ENCODE measurements at regions not wholly inside any gene's neighbourhood (a gene's known extent, or its start where the extent isn't known, plus 50 kb on each side); places are given as distances from the start of the nearest gene placed in this dataset.
"Not testable (repeated sequence)": the region's sequence is repeated elsewhere in the genome, so short reads cannot be mapped to it uniquely, and the experiment has no call there.

DNA sequence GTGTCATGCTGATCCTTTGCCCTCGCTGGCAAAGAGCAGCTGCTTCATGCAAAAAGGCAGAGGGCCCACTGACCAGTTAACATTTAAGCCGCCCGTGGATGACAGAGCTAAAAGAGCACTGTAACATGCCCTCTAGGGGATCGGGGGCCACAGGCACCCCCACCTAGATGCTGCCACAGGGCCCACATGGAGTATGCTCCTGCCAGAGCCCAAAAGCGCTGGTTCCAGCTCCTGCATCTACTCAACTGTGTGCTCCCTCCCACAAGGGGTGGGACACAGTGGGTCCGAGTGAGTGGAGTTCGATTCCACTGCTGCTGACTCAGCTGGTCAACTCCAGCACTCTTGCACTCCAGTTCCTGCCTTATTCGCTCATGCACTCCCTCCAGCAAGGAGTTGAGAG lies 199.8 kb upstream of the CNTNAP2 start:
- no peak for DNase-seq

DNA sequence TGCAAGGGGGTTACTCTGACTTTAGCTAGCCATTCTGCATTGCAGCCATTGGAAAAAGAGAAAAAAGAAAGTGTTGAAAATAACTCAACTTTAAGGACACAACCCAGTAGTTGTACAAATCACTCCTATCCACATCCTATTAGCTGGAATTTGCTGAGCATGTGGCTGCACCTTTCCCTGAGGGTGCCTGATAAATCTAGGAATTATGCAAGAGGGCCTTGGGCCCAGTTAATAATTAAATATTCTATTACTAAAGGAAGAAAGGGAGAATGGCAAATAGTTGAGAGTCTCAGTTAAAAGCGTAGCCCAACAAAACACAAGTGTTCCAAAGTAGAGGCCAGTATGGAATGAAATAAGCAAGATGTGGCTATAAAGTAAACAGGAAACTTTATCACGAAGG lies 200.9 kb upstream of the CNTNAP2 start:
- no peak for DNase-seq

DNA sequence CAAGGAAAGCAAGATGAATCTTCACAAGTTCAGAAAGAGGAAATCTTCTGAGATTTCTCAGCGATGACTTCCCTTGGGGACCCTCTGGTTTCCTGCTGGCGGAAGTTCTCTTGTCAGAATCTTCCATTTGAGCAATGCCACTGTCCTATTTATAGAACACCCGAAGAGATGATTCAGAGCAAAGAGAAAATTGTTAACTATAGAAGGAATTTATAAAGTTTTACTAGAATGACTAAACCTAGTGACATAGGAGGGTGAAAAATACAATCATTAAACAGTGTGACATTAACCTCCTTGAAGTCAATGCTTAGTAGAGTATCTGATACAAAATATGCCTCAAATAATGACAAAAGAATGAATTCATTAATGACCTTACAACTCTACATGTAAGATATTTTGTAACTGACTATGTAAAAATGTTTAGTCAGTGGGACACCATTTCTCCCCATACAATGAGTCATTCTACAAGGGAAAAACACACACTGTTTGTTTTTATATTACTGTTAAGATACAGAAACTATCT lies 206.5 kb upstream of the CNTNAP2 start:
- no peak for DNase-seq

DNA sequence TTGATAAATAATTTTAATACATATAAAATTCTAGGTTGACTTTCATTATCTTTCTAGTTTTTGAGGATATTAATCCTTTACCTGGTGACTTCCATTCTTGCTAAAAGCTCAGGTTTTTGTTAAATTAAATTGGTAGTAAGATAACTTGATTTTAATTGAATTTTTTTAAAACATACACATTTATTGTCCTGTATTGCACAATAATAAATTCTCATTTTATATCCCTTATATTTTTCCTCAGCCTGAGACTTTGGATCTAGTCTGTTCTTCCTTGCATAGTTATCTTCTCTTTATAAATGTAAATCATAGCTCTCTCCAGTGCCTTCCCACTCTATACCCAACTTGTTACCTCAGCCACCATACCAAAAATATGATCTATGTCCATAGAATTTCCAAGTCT lies 212.9 kb upstream of the CNTNAP2 start:
- DNase-seq: no peak

DNA sequence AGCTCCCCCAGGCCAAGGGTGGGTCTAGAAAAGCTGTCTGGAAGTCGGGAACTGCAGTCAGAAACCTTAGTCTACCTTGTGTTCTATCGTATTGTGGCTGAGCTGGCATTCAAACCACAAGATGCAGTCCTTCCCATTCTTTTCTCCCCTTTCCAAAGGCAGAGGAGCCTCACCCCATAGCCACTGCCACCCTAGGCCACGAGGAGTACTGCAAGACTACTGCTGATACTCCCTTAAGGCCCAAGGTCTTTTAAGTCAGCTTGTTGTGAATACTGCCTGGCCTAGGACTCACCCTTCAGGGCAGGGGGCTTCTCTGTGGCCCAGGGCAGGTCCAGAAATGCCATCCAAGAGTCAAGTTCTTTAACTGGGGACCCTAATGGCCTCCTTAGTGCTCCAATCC lies 214.5 kb upstream of the CNTNAP2 start:
- no peak for DNase-seq

DNA sequence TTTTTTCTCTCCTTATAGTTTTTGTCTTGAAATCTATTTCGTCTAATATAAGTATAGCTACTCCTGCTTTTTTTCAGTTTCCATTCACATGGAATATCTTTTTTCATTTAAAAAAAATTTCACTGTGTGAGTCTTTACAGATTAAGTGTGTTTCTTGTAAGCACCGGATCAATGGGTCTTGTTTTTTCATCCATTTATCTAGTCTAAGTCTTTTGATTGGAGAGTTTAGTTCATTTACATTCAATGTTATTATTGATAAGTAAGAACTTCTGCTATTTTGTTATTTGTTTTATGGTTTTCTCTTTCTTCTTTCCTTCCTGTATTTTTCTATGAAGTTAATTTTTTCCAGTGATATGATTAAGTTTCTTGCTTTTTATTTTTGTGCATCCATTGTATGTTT lies 216.7 kb upstream of the CNTNAP2 start:
- no peak for DNase-seq

DNA sequence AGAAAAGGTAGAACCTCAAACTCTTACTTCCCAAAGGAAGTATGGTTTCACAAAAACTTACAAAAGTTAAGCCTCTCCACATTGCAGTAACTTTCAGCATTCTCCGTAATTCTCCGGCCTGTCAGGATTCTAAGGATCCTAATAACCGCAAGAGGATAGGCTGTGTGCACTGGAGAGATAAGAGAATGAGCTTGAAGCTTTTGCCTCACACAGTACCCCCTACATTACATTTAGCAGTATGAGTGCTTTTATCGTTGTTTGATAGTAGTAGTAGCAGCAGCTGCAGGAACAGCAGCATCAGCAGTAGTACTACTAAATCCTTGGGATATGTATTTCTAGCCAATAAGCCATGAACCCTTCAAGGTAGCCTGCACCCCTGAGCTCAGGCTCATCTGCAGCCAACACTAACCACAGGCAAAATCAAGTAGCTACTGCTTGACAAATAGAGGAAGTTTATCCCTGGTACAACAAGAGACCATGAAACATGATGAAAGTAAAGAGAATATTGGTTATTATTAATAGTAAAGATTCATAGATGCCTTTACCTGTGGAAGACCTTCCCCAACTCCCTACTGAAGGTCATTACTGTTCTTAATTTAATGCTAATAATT lies 222.6 kb upstream of the CNTNAP2 start:
- no peak for DNase-seq

DNA sequence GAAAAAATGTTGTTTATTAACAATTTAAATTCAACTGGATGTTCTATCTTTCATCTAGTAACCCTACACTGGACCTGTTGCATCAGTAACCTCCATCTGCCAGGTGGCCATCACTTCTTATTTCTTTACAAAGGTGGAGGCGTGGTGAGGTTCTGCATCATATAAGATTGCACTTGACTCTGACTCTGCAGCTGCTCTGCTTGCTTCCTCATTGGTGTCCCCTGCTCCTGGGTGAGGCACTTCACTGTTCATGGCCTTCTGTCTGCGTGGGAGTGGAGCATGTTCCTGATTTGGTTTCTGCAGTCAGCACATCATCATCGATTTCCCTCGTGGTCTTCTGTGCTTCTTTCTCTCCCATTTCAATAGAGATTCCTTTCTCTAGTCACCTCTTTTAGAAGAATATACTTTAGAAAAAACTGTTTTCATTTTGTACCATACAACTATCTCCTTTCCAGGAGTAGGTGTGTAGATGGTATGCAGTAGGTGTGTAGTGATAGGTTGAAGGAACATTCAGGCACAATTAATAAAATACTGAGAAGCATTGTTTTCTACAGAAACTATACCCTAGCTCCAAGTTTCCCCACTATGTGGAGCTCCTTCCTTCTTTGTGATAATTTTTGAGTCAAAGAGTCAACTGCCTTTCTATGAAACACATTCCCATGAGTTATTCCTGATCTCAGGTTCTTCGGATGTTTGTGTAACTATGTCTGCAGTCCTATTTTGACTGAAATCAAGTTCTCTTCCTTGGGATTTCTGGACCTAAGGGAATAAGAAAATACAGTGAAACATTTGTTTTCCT lies 231.7 kb upstream of the CNTNAP2 start:
- DNase-seq: peak; percentile 73

DNA sequence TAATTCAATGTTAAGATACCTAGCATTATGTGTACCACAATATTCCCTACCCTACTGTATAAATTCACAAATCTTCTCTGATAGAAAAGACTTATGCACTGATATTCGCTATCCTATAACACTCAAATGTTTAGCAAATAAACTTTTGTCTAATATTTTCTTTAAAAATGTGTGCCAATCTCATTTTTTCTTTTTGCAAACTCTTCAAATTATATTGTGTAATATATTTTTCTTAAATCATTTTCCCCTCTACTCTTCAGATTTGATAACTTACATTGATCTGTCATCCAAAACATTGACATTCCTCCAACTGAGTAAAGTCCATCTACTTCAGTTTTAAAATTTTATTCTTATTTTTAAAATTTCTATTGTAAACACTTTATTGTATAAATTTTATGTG lies 240.2 kb upstream of the CNTNAP2 start:
- no peak for DNase-seq

DNA sequence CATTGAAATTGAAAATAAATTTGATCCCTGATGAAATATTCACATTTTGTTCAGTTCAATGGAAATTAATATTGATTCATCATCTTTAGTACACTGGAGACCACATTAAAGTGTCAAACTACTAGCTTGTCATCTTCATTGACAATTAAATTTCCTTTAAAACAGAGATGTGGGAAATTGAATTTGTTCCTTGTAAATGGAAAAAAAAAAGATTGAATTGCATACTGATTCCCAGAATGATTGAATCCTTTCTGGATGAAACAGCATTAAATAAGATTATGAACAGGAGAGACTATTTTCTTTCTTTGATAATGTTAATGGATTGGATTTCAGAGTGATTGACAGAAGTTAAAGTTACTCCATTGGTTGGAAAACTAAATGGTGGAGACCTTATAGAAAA lies 241.3 kb upstream of the CNTNAP2 start:
- DNase-seq: no peak

DNA sequence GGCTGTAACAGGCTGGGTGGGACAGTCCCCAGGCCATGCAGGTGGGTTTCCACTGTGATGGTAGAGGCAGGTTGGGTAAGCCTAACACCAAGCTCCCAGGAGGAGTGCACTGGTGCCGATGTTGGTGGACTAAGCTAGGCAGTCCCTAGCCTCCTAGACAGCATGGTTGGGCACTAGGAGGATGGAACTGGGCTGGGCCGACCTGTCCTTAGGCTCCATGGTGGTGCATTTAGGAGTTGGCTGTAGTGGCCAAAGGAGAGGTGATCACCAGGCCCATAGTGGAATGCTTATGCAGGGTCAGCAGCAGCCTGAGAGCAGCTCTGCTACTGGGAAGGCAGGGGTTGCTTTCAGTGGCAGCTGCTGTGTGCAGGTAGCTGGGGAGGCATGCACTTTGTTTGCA lies 247.7 kb upstream of the CNTNAP2 start:
- no peak for DNase-seq

DNA sequence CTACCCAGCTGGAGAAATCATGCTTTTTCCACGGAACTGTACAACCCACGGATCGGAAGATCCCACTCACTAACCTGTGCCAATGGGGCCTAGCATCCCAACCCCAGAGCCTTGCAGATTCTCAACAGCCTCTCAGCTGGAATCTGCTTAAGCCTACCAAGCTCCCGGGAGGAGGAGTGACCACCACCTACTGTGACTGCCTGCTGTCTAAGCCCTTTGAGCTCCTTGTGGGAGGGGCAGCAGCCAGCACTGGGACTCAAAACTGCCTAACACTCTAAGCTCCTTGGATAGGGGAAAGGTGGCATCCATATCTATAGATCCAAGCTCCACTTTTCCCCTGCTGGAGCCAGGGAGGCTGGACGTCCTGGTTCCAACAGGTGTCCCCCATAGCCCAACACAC lies 254.4 kb upstream of the CNTNAP2 start:
- no peak for DNase-seq

DNA sequence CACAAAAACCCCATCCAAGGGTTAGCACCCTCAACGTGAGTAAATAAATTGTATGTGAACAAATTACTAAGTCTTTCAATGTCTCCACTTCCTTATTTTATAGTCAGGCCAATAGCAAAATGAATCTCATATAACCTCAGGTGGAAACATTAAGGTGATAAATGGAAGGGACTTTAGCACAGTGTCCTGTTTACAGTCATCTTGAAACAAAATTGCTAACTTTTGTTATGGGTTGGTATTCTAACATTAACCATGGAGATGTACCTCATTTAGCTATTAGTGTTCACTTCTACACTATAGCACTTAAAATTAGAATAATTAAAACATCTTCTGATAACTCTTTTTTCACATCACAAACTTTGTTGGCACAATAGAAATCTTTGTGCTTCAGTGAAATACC lies 255.8 kb upstream of the CNTNAP2 start:
- no peak for DNase-seq

DNA sequence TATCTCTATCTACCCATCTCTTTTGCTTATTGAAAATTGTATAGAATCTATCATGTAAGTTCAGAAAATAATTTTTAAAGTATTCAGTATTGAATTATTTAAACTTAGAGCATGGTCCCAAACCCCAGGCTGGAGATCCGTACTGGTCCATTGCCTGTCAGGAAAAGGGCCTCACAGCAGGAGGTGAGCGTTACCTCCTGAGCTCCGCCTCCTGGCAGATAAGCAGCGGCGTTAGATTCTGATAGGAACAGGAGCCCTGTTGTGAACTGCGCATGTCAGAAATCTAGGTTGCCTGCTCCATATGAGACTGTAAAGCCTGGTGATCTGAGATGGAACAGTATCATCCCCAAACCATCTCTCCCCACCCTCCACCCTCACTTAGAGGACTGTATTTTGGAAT lies 266.0 kb upstream of the CNTNAP2 start:
- no peak for DNase-seq

DNA sequence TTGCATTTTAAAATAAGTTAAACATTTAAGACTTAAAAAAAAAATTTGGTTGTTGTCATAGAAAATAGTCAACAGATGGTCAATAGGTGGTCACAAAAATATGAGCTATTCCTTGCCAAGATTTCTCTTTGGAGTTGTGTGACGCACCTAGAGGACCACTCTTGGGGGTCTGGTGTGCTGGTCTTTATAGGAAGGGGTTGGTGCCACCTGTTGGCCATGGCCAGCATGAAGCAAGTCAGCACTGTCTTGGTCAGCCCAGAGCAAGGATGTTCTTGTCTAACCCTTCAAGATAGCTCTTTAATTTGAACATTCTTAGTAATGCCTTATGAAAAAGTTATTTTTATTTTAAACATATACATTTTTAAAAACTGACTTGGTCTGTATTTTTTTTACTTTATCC lies 267.9 kb upstream of the CNTNAP2 start:
- peak; percentile 25 for DNase-seq

DNA sequence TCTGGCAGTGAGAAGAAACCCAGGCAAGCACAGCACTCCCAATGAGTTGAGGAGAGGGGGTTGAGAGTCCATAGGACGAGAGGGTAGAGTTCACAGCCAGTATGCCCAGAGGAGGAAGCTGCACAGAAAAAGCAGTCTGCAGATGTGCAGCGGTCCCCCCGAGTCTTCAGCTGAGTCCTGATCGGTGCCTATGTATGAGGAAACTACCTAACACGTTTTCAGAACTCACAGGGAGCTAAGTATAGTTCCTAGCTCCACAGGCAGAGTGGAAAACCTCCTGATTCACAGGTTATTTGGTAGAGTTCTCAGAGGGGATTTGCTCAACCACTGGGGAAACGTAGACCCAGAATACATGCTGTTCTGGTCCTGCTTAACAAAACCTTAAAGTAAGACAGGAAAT lies 271.3 kb upstream of the CNTNAP2 start:
- DNase-seq: no peak

DNA sequence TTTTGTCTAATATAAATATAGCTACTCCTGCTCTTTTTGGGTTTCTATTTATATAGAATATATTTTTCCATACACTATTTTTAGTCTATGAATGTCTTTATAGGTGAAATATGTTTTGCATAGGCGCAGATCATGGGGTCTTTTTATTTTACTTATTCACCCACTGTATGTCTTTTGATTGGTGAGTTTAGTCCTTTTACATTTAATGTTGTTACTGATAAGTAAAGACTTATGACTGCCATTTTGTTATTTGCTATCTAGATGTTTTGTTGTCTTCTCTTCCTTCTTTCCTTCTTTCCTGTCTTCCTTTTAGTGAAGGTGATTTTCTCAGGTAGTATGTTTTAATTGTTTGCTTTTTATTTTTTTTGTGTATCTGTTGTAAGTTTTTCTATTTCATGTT lies 276.8 kb upstream of the CNTNAP2 start:
- no peak for DNase-seq

DNA sequence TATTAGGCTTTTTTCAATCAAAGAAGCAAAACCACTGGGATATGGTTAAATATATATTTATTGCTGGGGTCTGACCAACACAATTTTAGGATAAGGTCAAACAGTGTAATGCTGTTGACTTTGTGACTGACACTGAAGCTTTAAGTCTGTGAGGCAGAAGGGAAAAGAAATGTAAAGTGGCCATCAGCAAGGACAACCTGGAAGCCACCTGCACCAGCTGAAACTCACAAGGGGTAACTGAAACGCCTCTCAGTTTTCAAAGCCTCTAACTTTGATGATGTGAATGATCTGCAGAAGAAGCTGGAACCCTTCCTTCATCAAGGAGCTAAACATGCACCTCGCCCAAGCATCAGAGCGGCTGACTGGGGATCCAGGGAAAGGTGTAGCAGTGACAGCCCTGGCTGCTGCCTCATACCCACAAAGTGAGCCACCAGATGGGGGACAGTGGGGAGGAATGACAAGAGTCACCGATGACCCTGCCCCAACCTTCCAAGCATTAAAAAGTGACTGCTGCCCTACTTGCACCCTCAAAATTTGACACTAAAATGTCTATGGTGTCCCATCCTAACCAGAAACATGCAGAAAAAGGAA lies 284.9 kb upstream of the CNTNAP2 start:
- DNase-seq: no peak

DNA sequence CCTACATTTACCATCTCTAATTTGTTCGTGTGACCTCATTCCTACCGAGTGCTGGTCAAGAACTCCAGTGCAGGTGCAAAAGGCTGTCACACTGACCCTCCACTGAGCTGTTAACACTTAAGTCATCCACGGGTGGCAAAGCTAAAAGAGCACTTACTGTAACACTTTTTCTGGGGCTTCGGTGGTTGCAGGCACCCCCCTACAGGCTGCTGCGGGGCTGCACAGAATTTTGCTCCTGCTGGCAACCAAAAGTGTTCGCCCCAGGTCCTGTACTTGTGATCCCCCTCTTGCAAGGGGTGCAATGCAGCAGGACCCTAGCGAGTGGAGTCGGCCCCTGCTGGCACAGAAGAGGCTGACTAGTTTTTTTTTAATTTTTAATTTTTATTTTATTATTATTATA lies 298.9 kb upstream of the CNTNAP2 start:
- DNase-seq: no peak

DNA sequence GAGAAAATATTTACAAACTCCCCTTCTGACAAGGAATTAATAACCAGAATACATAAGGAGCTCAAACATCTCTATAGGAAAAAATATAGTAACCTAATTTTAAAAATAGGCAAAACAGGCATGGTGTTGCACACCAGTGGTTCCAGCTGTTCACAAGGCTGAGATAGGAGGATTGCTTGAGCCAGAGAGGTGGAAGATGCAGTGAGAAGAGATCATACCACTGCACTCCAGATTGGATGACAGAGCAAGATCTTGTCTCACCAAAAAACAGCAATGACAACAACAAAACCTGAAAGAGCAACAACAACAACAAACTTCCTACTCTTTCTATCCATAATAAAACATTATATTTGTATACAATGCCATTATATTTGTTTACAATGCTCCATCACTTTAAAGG lies 304.4 kb upstream of the CNTNAP2 start:
- DNase-seq: no peak

DNA sequence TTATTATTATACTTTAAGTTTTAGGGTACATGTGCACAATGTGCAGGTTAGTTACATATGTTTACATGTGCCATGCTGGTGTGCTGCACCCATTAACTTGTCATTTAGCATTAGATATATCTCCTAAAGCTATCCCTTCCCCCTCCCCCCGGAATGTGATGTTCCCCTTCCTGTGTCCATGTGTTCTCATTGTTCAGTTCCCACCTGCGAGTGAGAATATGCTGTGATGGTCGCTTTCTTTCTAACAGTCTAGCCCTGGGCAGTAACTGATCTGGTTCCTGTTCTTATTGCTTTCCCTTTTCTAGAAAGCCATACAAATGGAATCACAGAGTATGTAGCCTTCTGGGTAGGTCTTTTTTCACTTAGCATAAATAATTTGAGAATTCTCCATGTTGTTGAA lies 311.1 kb upstream of the CNTNAP2 start:
- not testable (repeated sequence) for DNase-seq

DNA sequence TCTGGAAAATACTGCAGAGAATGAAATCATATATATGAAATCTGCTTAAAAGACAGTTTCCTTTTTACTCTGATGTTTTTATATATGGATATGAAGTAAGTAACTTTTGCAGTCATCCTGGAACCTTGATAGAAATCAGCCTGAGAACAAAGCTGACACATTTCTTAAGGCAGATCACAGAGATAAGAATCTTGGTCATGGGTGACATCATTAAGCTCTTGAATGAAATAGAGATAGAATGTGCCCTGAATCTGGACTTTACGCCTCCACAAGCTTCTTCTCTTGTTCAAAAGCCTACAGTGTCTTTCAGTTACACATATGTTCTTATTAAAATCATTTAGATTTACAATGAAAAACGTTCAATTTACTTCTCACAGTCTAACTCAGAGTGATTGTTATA lies 319.1 kb upstream of the CNTNAP2 start:
- DNase-seq: no peak

DNA sequence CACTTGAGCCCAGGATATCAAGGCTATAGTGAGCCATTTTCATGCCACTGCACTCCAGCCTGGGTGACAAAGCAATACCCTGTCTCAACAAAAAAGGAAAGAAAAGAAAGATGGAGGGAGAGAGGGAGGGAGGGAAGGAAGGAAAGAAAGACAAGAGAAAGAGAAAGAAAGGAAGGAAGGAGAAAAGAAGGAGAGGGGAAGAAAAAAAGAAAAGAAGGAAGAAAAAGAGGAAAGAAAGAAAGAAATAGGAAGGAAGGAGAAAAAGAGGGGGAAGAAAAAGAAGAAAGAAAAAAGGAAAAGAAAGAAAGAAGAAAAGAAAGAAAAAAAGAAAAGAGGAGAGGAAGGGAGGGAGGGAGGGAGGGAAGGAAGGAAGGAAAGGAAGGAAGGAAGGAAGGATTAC lies 321.5 kb upstream of the CNTNAP2 start:
- no peak for DNase-seq
